ENCODE measurements at regions not wholly inside any gene's neighbourhood (a gene's known extent, or its start where the extent isn't known, plus 50 kb on each side); places are given as distances from the start of the nearest gene placed in this dataset.

DNA sequence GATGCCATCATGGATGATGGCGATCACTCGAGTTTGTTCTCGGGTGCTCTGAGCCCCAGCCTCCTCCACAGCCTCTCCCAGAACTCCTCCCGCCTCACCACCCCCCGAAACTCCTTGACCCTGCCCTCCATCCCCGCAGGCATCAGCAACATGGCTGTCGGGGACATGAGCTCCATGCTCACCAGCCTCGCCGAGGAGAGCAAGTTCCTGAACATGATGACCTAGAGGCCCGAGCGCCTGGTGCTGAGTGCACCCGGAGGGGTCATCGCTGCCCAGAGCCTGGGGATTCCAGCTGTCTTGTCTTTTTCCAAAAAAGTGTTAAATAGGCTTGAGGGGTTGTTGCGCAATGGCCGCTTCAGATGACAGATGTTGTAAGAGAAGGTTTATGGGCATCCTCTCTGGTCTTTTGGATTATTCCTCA lies 254.8 kb downstream of the GLI2 start:
- Histone ChIP-seq H3K79me2 (ENCODE audit: insufficient read depth, low read length) (no peaks in the 10 kb centered on the region), H3K9ac (ENCODE audit: low read depth, low read length, poor library complexity, severe bottlenecking) (no peak overlapping the region), H2AFZ (ENCODE audit: low read length) (no peak overlapping the region), H3K36me3 (ENCODE audit: insufficient read depth, low read length) (no peaks in the 10 kb centered on the region), H3K9me3 (ENCODE audit: insufficient read depth, low read depth, low read length) (no peaks in the 10 kb centered on the region), H3K4me1 (ENCODE audit: insufficient read depth, low read length, poor library complexity, severe bottlenecking) (no peaks in the 10 kb centered on the region), H4K20me1 (ENCODE audit: insufficient read depth, low read length, poor library complexity, severe bottlenecking) (no peaks in the 10 kb centered on the region), H3K9me2 (replicated peaks; ENCODE audit: low read depth, low read length) (no peaks in the 10 kb centered on the region), H3K4me2 (ENCODE audit: low read depth, low read length, poor library complexity, severe bottlenecking) (no peak overlapping the region), H3K27me3 (ENCODE audit: insufficient read depth, low read length, poor library complexity, severe bottlenecking) (no peaks in the 10 kb centered on the region), H3F3A (ENCODE audit: low read depth) (no peaks in the 10 kb centered on the region), H3K4me3 (ENCODE audit: low read length, poor library complexity, severe bottlenecking) (no peak overlapping the region)
- TF ChIP-seq CTCF (conservative IDR thresholded peaks at IDR 0.05; ENCODE audit: low read length): no peak
- TF ChIP-seq EZH2phosphoT487 (IDR thresholded peaks at IDR 0.05; ENCODE audit: borderline replicate concordance): no peak

GRCh38 chr2:120991441-120991840 lies 255.8 kb downstream of the GLI2 start:
- Histone ChIP-seq H3K4me1 (ENCODE audit: insufficient read depth, low read length, poor library complexity, severe bottlenecking) (no peaks in the 10 kb centered on the region), H3K27me3 (ENCODE audit: insufficient read depth, low read length, poor library complexity, severe bottlenecking) (no peaks in the 10 kb centered on the region), H4K20me1 (ENCODE audit: insufficient read depth, low read length, poor library complexity, severe bottlenecking) (no peaks in the 10 kb centered on the region), H3K4me2 (ENCODE audit: low read depth, low read length, poor library complexity, severe bottlenecking) (no peak overlapping the region), H3K36me3 (ENCODE audit: insufficient read depth, low read length) (no peaks in the 10 kb centered on the region), H3K9me3 (ENCODE audit: insufficient read depth, low read depth, low read length) (no peaks in the 10 kb centered on the region), H3K9ac (ENCODE audit: low read depth, low read length, poor library complexity, severe bottlenecking) (no peak overlapping the region), H3F3A (ENCODE audit: low read depth) (no peaks in the 10 kb centered on the region), H3K4me3 (ENCODE audit: low read length, poor library complexity, severe bottlenecking) (no peak overlapping the region), H3K9me2 (replicated peaks; ENCODE audit: low read depth, low read length) (no peaks in the 10 kb centered on the region), H2AFZ (ENCODE audit: low read length) (no peak overlapping the region), H3K79me2 (ENCODE audit: insufficient read depth, low read length) (no peaks in the 10 kb centered on the region)
- no peak for TF ChIP-seq CTCF (conservative IDR thresholded peaks at IDR 0.05; ENCODE audit: low read length)
- TF ChIP-seq EZH2phosphoT487 (IDR thresholded peaks at IDR 0.05; ENCODE audit: borderline replicate concordance): no peak

DNA sequence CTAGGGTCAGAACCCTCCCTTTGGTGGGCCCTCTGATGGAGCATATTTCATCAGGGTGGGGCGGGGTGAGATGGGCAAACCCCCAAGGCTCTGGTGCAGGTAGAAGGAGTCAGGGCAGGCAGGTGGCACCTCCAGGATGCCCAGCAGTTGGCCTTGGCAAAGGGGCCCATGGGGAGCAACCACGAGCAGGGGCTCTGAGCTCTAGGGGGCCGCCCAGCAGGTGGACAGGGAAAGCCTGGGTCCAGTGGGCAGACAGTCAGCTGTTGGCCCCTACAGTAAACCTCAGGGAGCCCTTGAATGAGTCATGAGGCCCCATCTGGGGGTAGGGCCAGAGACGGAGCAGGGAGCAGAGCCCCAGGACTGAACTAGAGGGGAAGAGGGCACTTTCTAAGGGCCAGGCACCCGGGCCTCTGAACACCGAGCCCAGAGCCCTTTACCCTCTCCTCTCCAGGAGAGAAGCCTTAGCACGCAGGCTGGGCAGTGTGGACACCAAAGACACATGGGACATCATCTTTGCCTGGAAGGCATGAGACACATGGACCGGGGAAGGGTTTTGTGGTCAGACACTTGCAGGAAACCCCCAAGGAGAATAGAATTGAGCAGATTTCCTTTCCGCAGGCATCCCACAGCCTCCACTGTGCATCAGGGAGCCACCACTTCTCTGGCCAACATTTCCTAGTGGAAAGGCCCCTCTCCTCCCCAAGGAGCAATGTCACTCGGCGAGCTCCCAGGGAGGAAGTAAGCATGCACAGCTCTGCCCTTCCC lies 257.3 kb downstream of the GLI2 start:
- Histone ChIP-seq H3F3A (ENCODE audit: low read depth) (no peaks in the 10 kb centered on the region), H3K4me2 (ENCODE audit: low read depth, low read length, poor library complexity, severe bottlenecking) (no peak overlapping the region), H4K20me1 (ENCODE audit: insufficient read depth, low read length, poor library complexity, severe bottlenecking) (no peaks in the 10 kb centered on the region), H3K9me2 (replicated peaks; ENCODE audit: low read depth, low read length) (no peaks in the 10 kb centered on the region), H3K4me3 (ENCODE audit: low read length, poor library complexity, severe bottlenecking) (no peak overlapping the region), H3K79me2 (ENCODE audit: insufficient read depth, low read length) (no peaks in the 10 kb centered on the region), H2AFZ (ENCODE audit: low read length) (no peak overlapping the region), H3K27me3 (ENCODE audit: insufficient read depth, low read length, poor library complexity, severe bottlenecking) (no peaks in the 10 kb centered on the region), H3K4me1 (ENCODE audit: insufficient read depth, low read length, poor library complexity, severe bottlenecking) (no peaks in the 10 kb centered on the region), H3K36me3 (ENCODE audit: insufficient read depth, low read length) (no peaks in the 10 kb centered on the region), H3K9ac (ENCODE audit: low read depth, low read length, poor library complexity, severe bottlenecking) (no peak overlapping the region), H3K9me3 (ENCODE audit: insufficient read depth, low read depth, low read length) (no peaks in the 10 kb centered on the region)
- TF ChIP-seq EZH2phosphoT487 (IDR thresholded peaks at IDR 0.05; ENCODE audit: borderline replicate concordance) (no peak), CTCF (conservative IDR thresholded peaks at IDR 0.05; ENCODE audit: low read length) (no peak)
